WTC11 (cell line): ENCODE measurements at regions not wholly inside any gene's neighbourhood (a gene's known extent, or its start where the extent isn't known, plus 50 kb on each side); places are given as distances from the start of the nearest gene placed in this dataset.

Experiments used
- ATAC-seq: fragments of 200-7000 bp; cut with Tn5 transposase; 2 replicates; pipeline ENCODE4 v1.10.0; 2021; ENCODE audit warnings: mild to moderate bottlenecking, moderate library complexity
- CTCF ChIA-PET: fragments of 300-600 bp; sonication (Branson Sonifier 250); formaldehyde crosslinking; loops from one replicate; lab custom pipeline; 2021; ENCODE audit warnings: antibody characterized with exemption; lab: Charles Lee
- POLR2A ChIA-PET: fragments of 350-600 bp; sonication (Branson Sonifier 250); formaldehyde crosslinking; loops from one replicate; lab custom pipeline; 2021; ENCODE audit warnings: antibody characterized with exemption; lab: Charles Lee
- DNase-seq: peaks from one replicate; pipeline ENCODE4 v3.0.0; 2021; ENCODE audit warnings: low spot score
- H3K27ac Mint-ChIP-seq: 2 replicates; pipeline ENCODE4 v1.8.0; 2021; ENCODE audit warnings: mixed read lengths
- H3K27me3 Mint-ChIP-seq: 2 replicates; pipeline ENCODE4 v1.8.0; 2021; ENCODE audit warnings: low read depth, mild to moderate bottlenecking, moderate library complexity, mixed read lengths
- H3K36me3 Mint-ChIP-seq: 2 replicates; pipeline ENCODE4 v1.8.0; 2021; ENCODE audit warnings: mixed read lengths
- H3K4me1 Mint-ChIP-seq: 2 replicates; pipeline ENCODE4 v1.8.0; 2022; ENCODE audit warnings: mixed read lengths
- H3K4me3 Mint-ChIP-seq: 2 replicates; pipeline ENCODE4 v1.8.0; 2021; ENCODE audit warnings: mild to moderate bottlenecking, moderate library complexity, mixed read lengths
- H3K9me3 Mint-ChIP-seq: 2 replicates; pipeline ENCODE4 v1.8.0; 2021; ENCODE audit warnings: mixed read lengths
- FOXJ3 ChIP-seq: sonication (generic); formaldehyde crosslinking; IDR thresholded peaks from 2 replicates; pipeline ENCODE4 v1.9.0; 2021; ENCODE audit warnings: missing genetic modification reagents, mild to moderate bottlenecking, borderline replicate concordance
- GTF2I ChIP-seq: fragments of 250-450 bp; sonication (Bioruptor Pico); conservative IDR thresholded peaks from 2 replicates; pipeline ENCODE4 v1.4.0; 2021; ENCODE audit warnings: mild to moderate bottlenecking
- JAZF1 ChIP-seq: fragments of 250-450 bp; sonication (Bioruptor Pico); IDR thresholded peaks from 2 replicates; pipeline ENCODE4 v1.9.0; 2021; ENCODE audit warnings: moderate library complexity, mild to moderate bottlenecking, inconsistent platforms
- JUN ChIP-seq: sonication (generic); formaldehyde crosslinking; IDR thresholded peaks from 2 replicates; pipeline ENCODE4 v1.8.0; 2023; ENCODE audit warnings: mild to moderate bottlenecking, missing genetic modification reagents
- NFATC4 ChIP-seq: fragments of 250-450 bp; sonication (Bioruptor Pico); IDR thresholded peaks from 2 replicates; pipeline ENCODE4 v1.9.0; 2021; ENCODE audit warnings: mild to moderate bottlenecking
- NFE2L1 ChIP-seq: sonication (generic); formaldehyde crosslinking; IDR thresholded peaks from 2 replicates; pipeline ENCODE4 v1.8.1; 2023; ENCODE audit warnings: missing genetic modification reagents
- NFYB ChIP-seq: sonication (generic); formaldehyde crosslinking; conservative IDR thresholded peaks from 2 replicates; pipeline ENCODE4 v1.8.0; 2022; ENCODE audit warnings: low read depth, missing genetic modification reagents
- OVOL2 ChIP-seq: fragments of 250-450 bp; sonication (Bioruptor Pico); IDR thresholded peaks from 2 replicates; pipeline ENCODE4 v1.9.0; 2021; ENCODE audit warnings: mild to moderate bottlenecking, borderline replicate concordance
- RELA ChIP-seq: sonication (generic); formaldehyde crosslinking; IDR thresholded peaks from 2 replicates; pipeline ENCODE4 v1.8.1; 2022; ENCODE audit warnings: missing genetic modification reagents, mild to moderate bottlenecking, borderline replicate concordance
- SP1 ChIP-seq: sonication (generic); formaldehyde crosslinking; conservative IDR thresholded peaks from 2 replicates; pipeline ENCODE4 v1.8.1; 2022; ENCODE audit warnings: missing genetic modification reagents
- TEAD1 ChIP-seq: sonication (generic); formaldehyde crosslinking; IDR thresholded peaks from 2 replicates; pipeline ENCODE4 v1.8.0; 2022; ENCODE audit warnings: mild to moderate bottlenecking, missing genetic modification reagents
- ZNF121 ChIP-seq: sonication (generic); formaldehyde crosslinking; IDR thresholded peaks from 2 replicates; pipeline ENCODE4 v1.8.0; 2023; ENCODE audit warnings: missing genetic modification reagents
- ZNF263 ChIP-seq: sonication (generic); formaldehyde crosslinking; IDR thresholded peaks from 2 replicates; pipeline ENCODE4 v1.8.1; 2022; ENCODE audit warnings: low read depth, mild to moderate bottlenecking, moderate library complexity, missing genetic modification reagents
- ZNF281 ChIP-seq: sonication (generic); formaldehyde crosslinking; IDR thresholded peaks from 2 replicates; pipeline ENCODE4 v1.8.0; 2023; ENCODE audit warnings: mild to moderate bottlenecking, missing genetic modification reagents
- ZNF425 ChIP-seq: fragments of 250-450 bp; sonication (Bioruptor Pico); conservative IDR thresholded peaks from 2 replicates; pipeline ENCODE4 v1.9.0; 2021; ENCODE audit warnings: mild to moderate bottlenecking
- ZNF532 ChIP-seq: fragments of 250-450 bp; sonication (Bioruptor Pico); IDR thresholded peaks from 2 replicates; pipeline ENCODE4 v1.9.0; 2021; ENCODE audit warnings: mild to moderate bottlenecking, borderline replicate concordance
- TF ChIP-seq, protein P1 (sequence below): fragments of 200-600 bp; IDR thresholded peaks from 2 replicates; pipeline ENCODE4 v1.8.0; 2022; ENCODE audit warnings: antibody characterized with exemption

DNA sequence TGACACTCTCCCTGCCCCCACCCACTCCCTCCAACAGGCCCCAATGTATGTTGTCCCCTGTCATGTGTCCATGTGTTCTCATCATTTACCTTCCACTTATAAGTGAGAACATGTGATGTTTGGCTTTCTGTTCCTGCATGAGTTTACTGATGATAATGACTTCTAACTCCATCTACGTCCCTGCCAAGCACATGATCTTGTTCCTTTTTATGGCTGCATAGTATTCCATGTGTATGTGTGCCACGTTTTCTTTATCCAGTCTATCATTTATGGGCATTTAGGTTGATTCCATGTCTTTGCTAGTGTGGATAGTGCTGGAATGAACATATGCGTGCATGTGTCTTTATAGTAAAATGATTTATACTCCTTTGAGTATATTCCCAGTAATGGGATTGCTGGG lies 100.0 kb upstream of the LHX5 start (continued):
- TF ChIP-seq ZNF425 (CRISPR knock-in tag) (no peak), TEAD1 (CRISPR knock-in tag) (no peak)

DNA sequence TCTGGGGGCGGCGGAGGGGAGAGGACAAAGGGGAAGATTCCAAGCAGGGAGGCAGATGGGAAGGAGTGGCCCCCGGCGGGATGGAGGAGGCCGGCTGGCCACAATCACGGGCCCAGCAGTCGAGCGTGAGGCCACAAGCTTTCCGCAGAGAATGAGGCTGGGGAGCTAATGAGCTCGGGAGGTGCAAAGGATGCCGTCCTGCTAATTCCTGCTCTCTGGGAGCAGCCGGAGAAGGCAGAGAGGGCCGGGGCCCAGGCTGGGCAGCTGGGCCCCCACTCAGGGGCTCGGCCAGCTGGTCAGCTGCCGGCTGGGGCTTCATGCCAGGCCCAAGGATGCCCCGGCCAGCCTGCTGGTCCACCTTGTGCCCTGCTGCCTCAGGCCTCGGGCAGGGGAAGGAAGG lies 98.1 kb upstream of the LHX5 start:
- no peak overlapping the region for H3K4me3 Mint-ChIP-seq
- TF ChIP-seq NFATC4 (CRISPR knock-in tag): no peak
- TF ChIP-seq, protein P1, sequence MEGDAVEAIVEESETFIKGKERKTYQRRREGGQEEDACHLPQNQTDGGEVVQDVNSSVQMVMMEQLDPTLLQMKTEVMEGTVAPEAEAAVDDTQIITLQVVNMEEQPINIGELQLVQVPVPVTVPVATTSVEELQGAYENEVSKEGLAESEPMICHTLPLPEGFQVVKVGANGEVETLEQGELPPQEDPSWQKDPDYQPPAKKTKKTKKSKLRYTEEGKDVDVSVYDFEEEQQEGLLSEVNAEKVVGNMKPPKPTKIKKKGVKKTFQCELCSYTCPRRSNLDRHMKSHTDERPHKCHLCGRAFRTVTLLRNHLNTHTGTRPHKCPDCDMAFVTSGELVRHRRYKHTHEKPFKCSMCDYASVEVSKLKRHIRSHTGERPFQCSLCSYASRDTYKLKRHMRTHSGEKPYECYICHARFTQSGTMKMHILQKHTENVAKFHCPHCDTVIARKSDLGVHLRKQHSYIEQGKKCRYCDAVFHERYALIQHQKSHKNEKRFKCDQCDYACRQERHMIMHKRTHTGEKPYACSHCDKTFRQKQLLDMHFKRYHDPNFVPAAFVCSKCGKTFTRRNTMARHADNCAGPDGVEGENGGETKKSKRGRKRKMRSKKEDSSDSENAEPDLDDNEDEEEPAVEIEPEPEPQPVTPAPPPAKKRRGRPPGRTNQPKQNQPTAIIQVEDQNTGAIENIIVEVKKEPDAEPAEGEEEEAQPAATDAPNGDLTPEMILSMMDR: no peak
- TF ChIP-seq SP1 (CRISPR knock-in tag): no peak
- no peak for TF ChIP-seq ZNF121 (CRISPR knock-in tag)
- no peak for TF ChIP-seq JUN (CRISPR knock-in tag)
- TF ChIP-seq FOXJ3 (CRISPR knock-in tag): no peak
- TF ChIP-seq GTF2I: no peak
- no peak for TF ChIP-seq ZNF532 (CRISPR knock-in tag)
- no peak for TF ChIP-seq ZNF263 (CRISPR knock-in tag)
- no peak for TF ChIP-seq JAZF1 (CRISPR knock-in tag)
- no peak for TF ChIP-seq NFE2L1 (CRISPR knock-in tag)
- TF ChIP-seq ZNF281: no peak
- TF ChIP-seq RELA (CRISPR knock-in tag): no peak
- TF ChIP-seq NFYB (CRISPR knock-in tag): no peak
- TF ChIP-seq OVOL2 (CRISPR knock-in tag): no peak
- H3K4me1 Mint-ChIP-seq: peaks cover 19% of the 10 kb centered on the region
- H3K27me3 Mint-ChIP-seq: no peaks in the 10 kb centered on the region
- CTCF ChIA-PET: interaction anchor here (1.1 kb wide), 1 partner anchor 108 kb away, joined by 4 read pairs; no protein-coding TSS in a partner anchor
- H3K27ac Mint-ChIP-seq: no peak overlapping the region
- ATAC-seq: no peak
- H3K36me3 Mint-ChIP-seq: no peaks in the 10 kb centered on the region
- POLR2A ChIA-PET: interaction anchor here (0.9 kb wide), 1 partner anchor 9 kb away, joined by 3 read pairs; no protein-coding TSS in a partner anchor
- no peak for DNase-seq
- H3K9me3 Mint-ChIP-seq: peaks cover 8% of the 10 kb centered on the region; the same call in 1 of the 2 replicates
